Fibroblast of the aortic adventitia (primary cell): ENCODE measurements at regions not wholly inside any gene's neighbourhood (a gene's known extent, or its start where the extent isn't known, plus 50 kb on each side); places are given as distances from the start of the nearest gene placed in this dataset.
A peak's percentile ranks its signal among the peaks of the same experiment; 100 is the strongest.

Experiments
- DNase-seq: peaks from one replicate; pipeline ENCODE4 v3.0.0-alpha.2; 2010; ENCODE audit warnings: low read depth
- H3K4me3 ChIP-seq: 2 replicates; pipeline ENCODE4 v1.5.1; 2011; ENCODE audit warnings: low read depth, mild to moderate bottlenecking, control low read depth, low read length, moderate library complexity
- TF ChIP-seq, protein P1 (sequence below): IDR thresholded peaks from 2 replicates; pipeline ENCODE4 v1.5.1; 2011; ENCODE audit warnings: mild to moderate bottlenecking, low read length, control low read depth, inconsistent platforms; ENCODE audit not compliant: insufficient read depth

- H3K4me3 ChIP-seq, result no peak overlapping the region
- no peak for DNase-seq
- TF ChIP-seq, protein P1, sequence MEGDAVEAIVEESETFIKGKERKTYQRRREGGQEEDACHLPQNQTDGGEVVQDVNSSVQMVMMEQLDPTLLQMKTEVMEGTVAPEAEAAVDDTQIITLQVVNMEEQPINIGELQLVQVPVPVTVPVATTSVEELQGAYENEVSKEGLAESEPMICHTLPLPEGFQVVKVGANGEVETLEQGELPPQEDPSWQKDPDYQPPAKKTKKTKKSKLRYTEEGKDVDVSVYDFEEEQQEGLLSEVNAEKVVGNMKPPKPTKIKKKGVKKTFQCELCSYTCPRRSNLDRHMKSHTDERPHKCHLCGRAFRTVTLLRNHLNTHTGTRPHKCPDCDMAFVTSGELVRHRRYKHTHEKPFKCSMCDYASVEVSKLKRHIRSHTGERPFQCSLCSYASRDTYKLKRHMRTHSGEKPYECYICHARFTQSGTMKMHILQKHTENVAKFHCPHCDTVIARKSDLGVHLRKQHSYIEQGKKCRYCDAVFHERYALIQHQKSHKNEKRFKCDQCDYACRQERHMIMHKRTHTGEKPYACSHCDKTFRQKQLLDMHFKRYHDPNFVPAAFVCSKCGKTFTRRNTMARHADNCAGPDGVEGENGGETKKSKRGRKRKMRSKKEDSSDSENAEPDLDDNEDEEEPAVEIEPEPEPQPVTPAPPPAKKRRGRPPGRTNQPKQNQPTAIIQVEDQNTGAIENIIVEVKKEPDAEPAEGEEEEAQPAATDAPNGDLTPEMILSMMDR, result no peak
Measured at GRCh38 chr5:123964884-123965283, 452.9 kb downstream of the CSNK1G3 start.

- H3K4me3 ChIP-seq, result no peak overlapping the region
- no peak for DNase-seq
- TF ChIP-seq, protein P1, result no peak
Measured at GRCh38 chr5:123960526-123960925, 448.5 kb downstream of the CSNK1G3 start.

- H3K4me3 ChIP-seq, result no peak overlapping the region
- TF ChIP-seq, protein P1, result no peak
- DNase-seq, result peak; percentile 92
Measured at GRCh38 chr5:123951582-123951977, 439.6 kb downstream of the CSNK1G3 start.

GRCh38 chr5:123950701-123951581, 439.0 kb downstream of the CSNK1G3 start:
- DNase-seq, result no peak
- TF ChIP-seq, protein P1, result no peak

DNA sequence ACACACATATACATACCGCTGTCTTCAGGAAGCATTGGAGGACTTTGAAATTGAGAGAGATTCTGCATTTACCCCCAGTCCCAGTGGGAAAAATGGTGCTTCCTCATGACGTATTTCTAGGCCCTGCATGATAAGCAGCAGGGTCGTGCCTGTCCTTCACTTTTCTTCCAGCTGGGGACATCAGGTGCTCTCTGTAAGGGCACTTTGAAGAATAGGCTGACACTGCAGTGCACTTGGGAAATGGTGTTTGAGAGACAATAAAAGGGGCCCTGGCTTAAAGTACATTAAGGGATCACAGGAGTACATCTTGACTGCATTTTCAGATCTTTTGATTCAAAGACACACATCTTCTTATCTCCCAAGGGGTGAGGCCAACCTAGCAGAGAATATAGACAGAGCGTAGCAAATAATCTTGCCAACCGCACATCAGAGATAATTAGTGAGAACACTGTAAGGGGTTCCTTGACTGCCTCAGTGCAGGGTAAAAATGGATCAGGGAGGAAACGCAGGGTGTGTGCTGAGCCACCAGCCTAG, 437.9 kb downstream of the CSNK1G3 start:
- no peak overlapping the region for H3K4me3 ChIP-seq
- DNase-seq, result no peak
- TF ChIP-seq, protein P1, result no peak

More at GRCh38 chr5:123950701-123951581, 439.0 kb downstream of the CSNK1G3 start:
- no peak overlapping the region for H3K4me3 ChIP-seq

GRCh38 chr5:123949043-123949804, 437.2 kb downstream of the CSNK1G3 start:
- DNase-seq, result no peak
- no peak overlapping the region for H3K4me3 ChIP-seq

More at GRCh38 chr5:123949043-123949804, 437.2 kb downstream of the CSNK1G3 start:
- TF ChIP-seq, protein P1, result no peak
